Testis (tissue), 2 donors: ENCODE measurements at regions not wholly inside any gene's neighbourhood (a gene's known extent, or its start where the extent isn't known, plus 50 kb on each side); places are given as distances from the start of the nearest gene placed in this dataset.

Experiments used
- DNase-seq: peaks from one replicate; pipeline ENCODE4 v3.0.0-alpha.2; 2019
- H3K27ac ChIP-seq, 2 donors: fragments of 200-600 bp; sonication (generic); one replicate each; pipeline ENCODE4 v1.5.1; 2019
- H3K27me3 ChIP-seq: fragments of 200-600 bp; sonication (generic); one replicate; pipeline ENCODE4 v1.5.1; 2019
- H3K36me3 ChIP-seq: fragments of 200-600 bp; sonication (generic); one replicate; pipeline ENCODE4 v1.5.1; 2017; ENCODE audit warnings: low read depth; ENCODE audit errors: missing control alignments
- H3K4me1 ChIP-seq: fragments of 200-600 bp; sonication (generic); one replicate; pipeline ENCODE4 v1.5.1; 2019
- H3K4me3 ChIP-seq, 2 donors: fragments of 200-600 bp; sonication (generic); one replicate each; pipeline ENCODE4 v1.5.1; 2017 to 2019
- H3K9me3 ChIP-seq: fragments of 200-600 bp; sonication (generic); one replicate; pipeline ENCODE4 v1.5.1; 2017
- POLR2A ChIP-seq: fragments of 450-650 bp; IDR thresholded peaks from one replicate; pipeline ENCODE4 v1.6.1; 2017; ENCODE audit warnings: antibody characterized with exemption, mild to moderate bottlenecking, moderate library complexity
- WGBS, 2 donors: methylation state at CpG; one replicate each; pipeline ENCODE4 v1.1.5; 2018; 5-methylcytosine and 5-hydroxymethylcytosine counted together
- intact Hi-C: fragments of 100-400 bp; cut with DNase I; formaldehyde crosslinking; loops from one replicate; pipeline ENCODE4 v1.15.1; 2023; ENCODE audit warnings: low total_unique reads
- TF ChIP-seq, protein P1 (sequence below), 3 experiments: fragments of 450-650 bp in 2 of 3; fragments of 200-600 bp in 1 of 3; sonication (generic) in 1 of 3; IDR thresholded peaks; one replicate each; pipeline ENCODE4 v1.5.1; 2016 to 2019; ENCODE audit warnings: antibody characterized with exemption in 3 of 3, mild to moderate bottlenecking in 2 of 3, moderate library complexity in 1 of 3

GRCh38 chr9:80550181-80550580 lies 978.4 kb downstream of the TLE4 start:
- intact Hi-C loops, result no loop called here
- DNase-seq, result no peak
- Histone ChIP-seq H3K27ac (no peak overlapping the region), H3K4me3 (no peak overlapping the region), H3K36me3 (no peaks in the 10 kb centered on the region), H3K27me3 (no peaks in the 10 kb centered on the region), H3K9me3 (no peaks in the 10 kb centered on the region), H3K4me1 (no peaks in the 10 kb centered on the region)
- TF ChIP-seq POLR2A, result no peak
- TF ChIP-seq, protein P1, sequence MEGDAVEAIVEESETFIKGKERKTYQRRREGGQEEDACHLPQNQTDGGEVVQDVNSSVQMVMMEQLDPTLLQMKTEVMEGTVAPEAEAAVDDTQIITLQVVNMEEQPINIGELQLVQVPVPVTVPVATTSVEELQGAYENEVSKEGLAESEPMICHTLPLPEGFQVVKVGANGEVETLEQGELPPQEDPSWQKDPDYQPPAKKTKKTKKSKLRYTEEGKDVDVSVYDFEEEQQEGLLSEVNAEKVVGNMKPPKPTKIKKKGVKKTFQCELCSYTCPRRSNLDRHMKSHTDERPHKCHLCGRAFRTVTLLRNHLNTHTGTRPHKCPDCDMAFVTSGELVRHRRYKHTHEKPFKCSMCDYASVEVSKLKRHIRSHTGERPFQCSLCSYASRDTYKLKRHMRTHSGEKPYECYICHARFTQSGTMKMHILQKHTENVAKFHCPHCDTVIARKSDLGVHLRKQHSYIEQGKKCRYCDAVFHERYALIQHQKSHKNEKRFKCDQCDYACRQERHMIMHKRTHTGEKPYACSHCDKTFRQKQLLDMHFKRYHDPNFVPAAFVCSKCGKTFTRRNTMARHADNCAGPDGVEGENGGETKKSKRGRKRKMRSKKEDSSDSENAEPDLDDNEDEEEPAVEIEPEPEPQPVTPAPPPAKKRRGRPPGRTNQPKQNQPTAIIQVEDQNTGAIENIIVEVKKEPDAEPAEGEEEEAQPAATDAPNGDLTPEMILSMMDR (IDR thresholded peaks at IDR 0.05), result no peak

- no peak overlapping the region for H3K4me3 ChIP-seq
- DNase-seq, result no peak
- H3K4me1 ChIP-seq, result no peaks in the 10 kb centered on the region
- no peaks in the 10 kb centered on the region for H3K9me3 ChIP-seq
- TF ChIP-seq, protein P1 (IDR thresholded peaks at IDR 0.05), result no peak
- no peak for TF ChIP-seq POLR2A
- no peak overlapping the region for H3K27ac ChIP-seq
- no peaks in the 10 kb centered on the region for H3K27me3 ChIP-seq
- intact Hi-C loops, result no loop called here
- WGBS, 2 donors, result 64 to 71% methylated on average over 4 of the region's 4 CpGs
- H3K36me3 ChIP-seq, result no peaks in the 10 kb centered on the region
Measured at GRCh38 chr9:80547613-80548012, 975.8 kb downstream of the TLE4 start.

DNA sequence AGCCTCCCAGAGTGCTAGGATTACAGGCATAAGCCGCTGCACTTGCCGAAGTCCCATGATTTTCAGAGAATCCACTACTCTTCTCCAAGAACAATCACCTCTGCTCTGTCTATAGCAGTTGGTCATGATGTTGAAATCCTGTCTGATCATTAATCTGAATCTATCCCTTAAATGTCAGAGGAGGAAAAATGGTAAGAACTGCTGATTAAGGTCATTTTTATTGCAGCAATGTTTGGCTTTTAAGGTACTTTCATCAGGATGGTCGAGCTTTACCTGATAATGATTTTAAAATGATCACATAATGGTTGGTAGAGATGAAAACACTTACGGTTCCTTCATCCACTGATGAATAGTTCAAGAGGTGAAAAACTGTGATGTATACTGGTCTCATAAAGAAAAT lies 968.6 kb downstream of the TLE4 start:
- H3K9me3 ChIP-seq, result no peaks in the 10 kb centered on the region
- WGBS, 2 donors, result 89 to 90% methylated on average over 4 of the region's 4 CpGs
- TF ChIP-seq, protein P1 (IDR thresholded peaks at IDR 0.05), result no peak
- TF ChIP-seq POLR2A, result no peak
- no peak overlapping the region for H3K27ac ChIP-seq
- H3K36me3 ChIP-seq, result no peaks in the 10 kb centered on the region
- H3K27me3 ChIP-seq, result no peaks in the 10 kb centered on the region
- H3K4me3 ChIP-seq, result no peak overlapping the region
- no peaks in the 10 kb centered on the region for H3K4me1 ChIP-seq
- intact Hi-C loops, result no loop called here
- DNase-seq, result no peak

DNA sequence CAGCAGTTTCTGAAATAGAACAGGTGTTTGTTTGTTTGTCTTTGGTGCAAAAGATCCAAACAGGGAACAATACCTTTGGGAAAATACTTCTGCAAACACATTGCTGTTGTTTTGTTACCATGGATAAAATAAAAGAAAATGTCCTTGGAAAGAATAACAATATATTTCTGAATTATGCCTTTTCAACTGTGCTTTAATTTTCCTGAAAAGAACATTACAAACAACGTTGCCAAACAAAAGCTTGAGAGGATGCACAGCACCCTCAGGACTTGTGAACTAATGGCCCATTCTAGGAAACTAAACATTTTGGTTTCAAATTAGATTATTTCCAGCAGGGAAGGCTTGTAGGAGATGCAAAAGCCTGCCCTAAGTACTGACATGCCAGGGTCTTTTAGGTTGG lies 967.2 kb downstream of the TLE4 start:
- TF ChIP-seq POLR2A, result no peak
- TF ChIP-seq, protein P1 (IDR thresholded peaks at IDR 0.05), result no peak
- no peak for DNase-seq
- no peaks in the 10 kb centered on the region for H3K9me3 ChIP-seq
- intact Hi-C loops, result no loop called here
- no peaks in the 10 kb centered on the region for H3K27me3 ChIP-seq
- no peak overlapping the region for H3K27ac ChIP-seq
- H3K4me1 ChIP-seq, result no peaks in the 10 kb centered on the region
- WGBS, 2 donors, result 37 to 41% methylated on average over 1 of the region's 1 CpG
- H3K36me3 ChIP-seq, result no peaks in the 10 kb centered on the region
- H3K4me3 ChIP-seq, result no peak overlapping the region

DNA sequence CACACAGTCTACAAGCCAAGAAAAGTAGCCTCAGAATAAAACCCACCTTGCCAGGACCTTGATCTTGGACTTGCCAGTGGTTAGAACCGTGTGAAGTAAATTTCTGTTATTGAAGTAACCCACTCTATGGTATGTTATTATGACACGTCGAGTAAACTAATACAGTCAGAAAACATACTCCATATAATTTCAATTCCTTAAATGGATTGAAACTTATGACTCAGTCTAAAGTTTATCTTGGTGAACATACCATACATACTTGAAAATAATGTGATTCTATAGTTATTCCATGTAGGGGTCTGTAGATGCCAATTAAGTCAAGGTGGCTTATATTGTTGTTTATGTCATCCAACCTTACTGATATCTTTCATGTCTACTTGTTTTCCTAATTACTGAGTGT lies 950.7 kb downstream of the TLE4 start:
- Histone ChIP-seq H3K4me1 (no peaks in the 10 kb centered on the region), H3K27ac (no peak overlapping the region), H3K36me3 (no peaks in the 10 kb centered on the region), H3K27me3 (no peaks in the 10 kb centered on the region), H3K9me3 (no peaks in the 10 kb centered on the region), H3K4me3 (no peak overlapping the region)
- TF ChIP-seq, protein P1 (IDR thresholded peaks at IDR 0.05), result no peak
- TF ChIP-seq POLR2A, result no peak
- DNase-seq, result no peak
- intact Hi-C loops, result no loop called here
- WGBS, 2 donors, result 91 to 97% methylated on average over 3 of the region's 3 CpGs
